Caco-2 (cell line): ENCODE measurements at regions not wholly inside any gene's neighbourhood (a gene's known extent, or its start where the extent isn't known, plus 50 kb on each side); places are given as distances from the start of the nearest gene placed in this dataset.

ENCODE experiments used
- BruUV-seq: library from RNA; stranded (reverse); fragments of 400-500 nt; replicated peaks from 2 replicates; lab custom pipeline; 2021; lab: Mats Ljungman, UMichigan
- CTCF ChIA-PET: fragments of 300-600 bp; sonication (Branson Sonifier 250); formaldehyde crosslinking; loops from one replicate; lab custom pipeline; 2022; ENCODE audit warnings: antibody characterized with exemption; lab: Charles Lee
- POLR2A ChIA-PET: fragments of 300-600 bp; sonication (Branson Sonifier 250); formaldehyde crosslinking; loops from one replicate; lab custom pipeline; 2022; ENCODE audit warnings: antibody characterized with exemption; lab: Charles Lee
- DNase-seq, 2 experiments: peaks; one replicate each; pipeline versions ENCODE4 v3.0.0 to v3.0.0-alpha.2; 2020 to 2022
- H3K27me3 ChIP-seq: replicated peaks from 2 replicates; pipeline ENCODE4 v1.6.0; 2011; ENCODE audit warnings: low read length; ENCODE audit not compliant: control insufficient read depth, insufficient read depth
- H3K36me3 ChIP-seq: 2 replicates; pipeline ENCODE4 v1.5.1; 2011; ENCODE audit warnings: low read length; ENCODE audit not compliant: control insufficient read depth, insufficient read depth
- H3K4me1 ChIP-seq: fragments of 250-450 bp; sonication (Bioruptor Pico); 2 replicates; pipeline ENCODE4 v1.5.1; 2020; ENCODE audit warnings: mild to moderate bottlenecking
- H3K4me3 ChIP-seq: 2 replicates; pipeline ENCODE4 v1.5.1; 2011; ENCODE audit warnings: low read depth, mild to moderate bottlenecking, control low read depth, low read length
- H3K9me3 ChIP-seq: fragments of 250-450 bp; sonication (Bioruptor Pico); 2 replicates; pipeline ENCODE4 v1.5.1; 2020; ENCODE audit warnings: mild to moderate bottlenecking, moderate library complexity
- H3K27ac Mint-ChIP-seq: one replicate; pipeline ENCODE4 v1.8.0; 2022; ENCODE audit warnings: mixed read lengths; ENCODE audit not compliant: unreplicated experiment
- H3K27me3 Mint-ChIP-seq: one replicate; pipeline ENCODE4 v1.8.0; 2022; ENCODE audit warnings: mixed read lengths; ENCODE audit not compliant: insufficient read depth, unreplicated experiment
- H3K36me3 Mint-ChIP-seq: one replicate; pipeline ENCODE4 v1.8.0; 2022; ENCODE audit warnings: mild to moderate bottlenecking, mixed read lengths; ENCODE audit not compliant: insufficient read depth, unreplicated experiment
- H3K4me1 Mint-ChIP-seq: one replicate; pipeline ENCODE4 v1.8.0; 2022; ENCODE audit warnings: low read depth, mixed read lengths; ENCODE audit not compliant: unreplicated experiment
- H3K4me3 Mint-ChIP-seq: one replicate; pipeline ENCODE4 v1.8.0; 2022; ENCODE audit warnings: mild to moderate bottlenecking, moderate library complexity, mixed read lengths; ENCODE audit not compliant: unreplicated experiment
- H3K9me3 Mint-ChIP-seq: one replicate; pipeline ENCODE4 v1.8.0; 2022; ENCODE audit warnings: mixed read lengths; ENCODE audit not compliant: unreplicated experiment
- intact Hi-C: fragments of 100-400 bp; cut with micrococcal nuclease; formaldehyde crosslinking; loops from one replicate; pipeline ENCODE4 v1.10.0; 2022; ENCODE audit not compliant: unreplicated experiment
- TF ChIP-seq, protein P1 (sequence below), 2 experiments: fragments of 200-600 bp in 1 of 2; IDR thresholded peaks; 1 replicate in 1 of 2; 2 replicates in 1 of 2; pipeline versions ENCODE4 v1.5.1 to v1.8.0; 2011 to 2022; ENCODE audit warnings: antibody characterized with exemption in 1 of 2, control low read depth in 1 of 2, inconsistent platforms in 1 of 2, low read depth in 1 of 2, low read length in 1 of 2, mild to moderate bottlenecking in 1 of 2, moderate library complexity in 1 of 2; ENCODE audit not compliant: insufficient read depth in 1 of 2, severe bottlenecking in 1 of 2, unreplicated experiment in 1 of 2

DNA sequence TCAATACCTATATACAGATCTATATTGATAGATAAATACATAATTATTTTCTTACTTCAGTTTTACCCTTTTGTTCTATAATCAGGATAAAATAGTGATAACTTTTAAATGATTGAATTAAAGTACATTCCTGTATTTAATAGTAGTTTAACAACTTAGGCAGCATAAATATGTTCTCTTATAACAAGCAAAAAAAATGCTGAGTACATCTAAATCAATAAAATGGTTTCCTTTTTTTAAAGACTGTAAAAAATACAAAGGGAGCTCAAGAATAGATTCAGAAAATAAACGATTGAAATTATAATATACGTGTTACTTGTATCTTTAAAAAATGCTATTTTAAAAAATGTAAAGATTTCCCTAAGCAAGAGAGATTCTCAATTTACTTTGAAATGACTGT lies 393.7 kb upstream of the TMEM132C start:
- H3K9me3 Mint-ChIP-seq: no peaks in the 10 kb centered on the region
- ChIA-PET POLR2A (no interaction called here), CTCF (no interaction called here)
- Histone ChIP-seq H3K27me3 (no peaks in the 10 kb centered on the region), H3K4me1 (no peaks in the 10 kb centered on the region), H3K36me3 (no peaks in the 10 kb centered on the region), H3K4me3 (no peak overlapping the region), H3K9me3 (no peaks in the 10 kb centered on the region)
- intact Hi-C loops: no loop called here
- H3K27ac Mint-ChIP-seq: no peak overlapping the region
- no peak for DNase-seq
- TF ChIP-seq, protein P1, sequence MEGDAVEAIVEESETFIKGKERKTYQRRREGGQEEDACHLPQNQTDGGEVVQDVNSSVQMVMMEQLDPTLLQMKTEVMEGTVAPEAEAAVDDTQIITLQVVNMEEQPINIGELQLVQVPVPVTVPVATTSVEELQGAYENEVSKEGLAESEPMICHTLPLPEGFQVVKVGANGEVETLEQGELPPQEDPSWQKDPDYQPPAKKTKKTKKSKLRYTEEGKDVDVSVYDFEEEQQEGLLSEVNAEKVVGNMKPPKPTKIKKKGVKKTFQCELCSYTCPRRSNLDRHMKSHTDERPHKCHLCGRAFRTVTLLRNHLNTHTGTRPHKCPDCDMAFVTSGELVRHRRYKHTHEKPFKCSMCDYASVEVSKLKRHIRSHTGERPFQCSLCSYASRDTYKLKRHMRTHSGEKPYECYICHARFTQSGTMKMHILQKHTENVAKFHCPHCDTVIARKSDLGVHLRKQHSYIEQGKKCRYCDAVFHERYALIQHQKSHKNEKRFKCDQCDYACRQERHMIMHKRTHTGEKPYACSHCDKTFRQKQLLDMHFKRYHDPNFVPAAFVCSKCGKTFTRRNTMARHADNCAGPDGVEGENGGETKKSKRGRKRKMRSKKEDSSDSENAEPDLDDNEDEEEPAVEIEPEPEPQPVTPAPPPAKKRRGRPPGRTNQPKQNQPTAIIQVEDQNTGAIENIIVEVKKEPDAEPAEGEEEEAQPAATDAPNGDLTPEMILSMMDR (IDR thresholded peaks at IDR 0.05; ENCODE audit: insufficient read depth in 1 of 2, low read depth in 1 of 2, low read length in 1 of 2, severe bottlenecking in 1 of 2, unreplicated experiment in 1 of 2): no peak
- no peaks in the 10 kb centered on the region for H3K36me3 Mint-ChIP-seq
- H3K4me3 Mint-ChIP-seq: no peak overlapping the region
- no peaks in the 10 kb centered on the region for H3K27me3 Mint-ChIP-seq
- H3K4me1 Mint-ChIP-seq: no peaks in the 10 kb centered on the region
- no TSS peak for BruUV-seq

DNA sequence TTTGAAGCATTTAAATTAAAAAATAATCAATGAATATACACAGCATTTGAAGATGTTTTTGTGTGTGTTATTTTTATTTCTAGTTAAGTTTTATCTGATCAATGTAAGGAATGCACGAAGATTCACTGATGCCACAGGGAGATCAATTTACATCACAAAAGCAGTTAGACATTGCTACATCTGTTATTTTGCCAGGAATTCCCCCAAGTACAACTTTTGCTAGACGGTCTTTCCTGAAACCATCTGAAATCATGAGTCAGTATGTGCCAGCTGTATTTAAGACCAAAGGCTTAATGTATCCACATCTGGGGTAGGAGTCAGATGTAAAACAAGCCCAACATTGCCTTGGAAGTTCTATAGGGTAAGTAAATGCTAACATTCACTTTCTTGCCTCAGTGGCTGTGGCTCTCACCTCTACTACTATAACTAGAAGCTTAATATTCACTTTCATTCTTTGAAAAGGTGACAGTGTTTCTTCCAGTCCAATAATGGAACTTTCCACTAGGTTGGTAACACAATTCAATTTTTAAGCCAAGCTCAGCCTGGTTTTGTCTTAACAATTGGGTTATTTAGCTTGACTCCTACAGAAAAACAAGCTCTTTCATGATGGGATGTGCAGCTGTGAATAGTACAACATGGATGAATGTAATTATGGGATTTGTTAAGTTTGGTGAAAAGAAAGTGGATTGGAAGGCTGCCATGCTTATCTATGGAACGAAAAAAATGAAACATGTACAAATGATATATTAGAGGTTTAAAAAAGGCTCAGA lies 385.4 kb upstream of the TMEM132C start:
- BruUV-seq: no TSS peak

DNA sequence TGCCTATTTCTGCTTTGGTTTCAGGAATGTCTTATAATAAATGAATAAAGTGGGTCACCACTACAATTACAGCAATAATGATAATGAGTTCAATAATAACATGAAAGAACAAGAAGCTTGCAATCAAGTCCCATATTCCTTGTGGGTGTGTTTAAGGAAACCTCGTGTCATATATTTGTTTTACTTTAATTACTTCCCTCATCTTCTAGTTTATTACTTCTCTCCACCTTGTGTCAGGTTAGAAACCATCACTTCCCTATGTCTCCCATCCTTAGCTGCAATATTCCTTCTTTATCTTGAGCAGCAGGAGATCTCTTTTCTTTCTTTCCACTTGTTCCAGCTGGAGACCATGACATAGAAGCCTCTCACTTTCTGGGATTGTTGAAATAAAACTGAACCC lies 384.0 kb upstream of the TMEM132C start:
- H3K27me3 Mint-ChIP-seq: no peaks in the 10 kb centered on the region
- no peaks in the 10 kb centered on the region for H3K4me1 Mint-ChIP-seq
- no peak overlapping the region for H3K4me3 ChIP-seq
- ChIA-PET POLR2A (no interaction called here), CTCF (no interaction called here)
- TF ChIP-seq, protein P1 (IDR thresholded peaks at IDR 0.05; ENCODE audit: insufficient read depth in 1 of 2, low read depth in 1 of 2, low read length in 1 of 2, severe bottlenecking in 1 of 2, unreplicated experiment in 1 of 2): no peak
- no peaks in the 10 kb centered on the region for H3K9me3 ChIP-seq
- H3K9me3 Mint-ChIP-seq: peaks cover 10% of the 10 kb centered on the region
- no peaks in the 10 kb centered on the region for H3K36me3 ChIP-seq
- no peaks in the 10 kb centered on the region for H3K27me3 ChIP-seq
- intact Hi-C loops: no loop called here
- no peak for DNase-seq
- no peaks in the 10 kb centered on the region for H3K4me1 ChIP-seq
- H3K27ac Mint-ChIP-seq: no peak overlapping the region
- no peak overlapping the region for H3K4me3 Mint-ChIP-seq
- no TSS peak for BruUV-seq
- H3K36me3 Mint-ChIP-seq: no peaks in the 10 kb centered on the region

More for the DNA sequence above, 385.4 kb upstream of the TMEM132C start:
- intact Hi-C loops: no loop called here
- no peaks in the 10 kb centered on the region for H3K9me3 ChIP-seq
- no peak overlapping the region for H3K4me3 ChIP-seq
- Mint-ChIP-seq H3K27ac (no peak overlapping the region), H3K4me3 (no peak overlapping the region), H3K9me3 (peaks cover 10% of the 10 kb centered on the region), H3K27me3 (no peaks in the 10 kb centered on the region), H3K36me3 (no peaks in the 10 kb centered on the region), H3K4me1 (no peaks in the 10 kb centered on the region)
- H3K27me3 ChIP-seq: no peaks in the 10 kb centered on the region
- no peaks in the 10 kb centered on the region for H3K4me1 ChIP-seq
- no peaks in the 10 kb centered on the region for H3K36me3 ChIP-seq
- POLR2A ChIA-PET: no interaction called here
- CTCF ChIA-PET: no interaction called here
- TF ChIP-seq, protein P1 (IDR thresholded peaks at IDR 0.05; ENCODE audit: insufficient read depth in 1 of 2, low read depth in 1 of 2, low read length in 1 of 2, severe bottlenecking in 1 of 2, unreplicated experiment in 1 of 2): no peak
- DNase-seq: no peak
